NCI-H510A treated with DMSO at 0.1 percent for 48 hours (cell line): ENCODE measurements at regions not wholly inside any gene's neighbourhood (a gene's known extent, or its start where the extent isn't known, plus 50 kb on each side); places are given as distances from the start of the nearest gene placed in this dataset.

ENCODE experiments used
- DNase-seq: peaks from one replicate; lab custom pipeline; 2025; lab: John Stamatoyannopoulos, UW

DNA sequence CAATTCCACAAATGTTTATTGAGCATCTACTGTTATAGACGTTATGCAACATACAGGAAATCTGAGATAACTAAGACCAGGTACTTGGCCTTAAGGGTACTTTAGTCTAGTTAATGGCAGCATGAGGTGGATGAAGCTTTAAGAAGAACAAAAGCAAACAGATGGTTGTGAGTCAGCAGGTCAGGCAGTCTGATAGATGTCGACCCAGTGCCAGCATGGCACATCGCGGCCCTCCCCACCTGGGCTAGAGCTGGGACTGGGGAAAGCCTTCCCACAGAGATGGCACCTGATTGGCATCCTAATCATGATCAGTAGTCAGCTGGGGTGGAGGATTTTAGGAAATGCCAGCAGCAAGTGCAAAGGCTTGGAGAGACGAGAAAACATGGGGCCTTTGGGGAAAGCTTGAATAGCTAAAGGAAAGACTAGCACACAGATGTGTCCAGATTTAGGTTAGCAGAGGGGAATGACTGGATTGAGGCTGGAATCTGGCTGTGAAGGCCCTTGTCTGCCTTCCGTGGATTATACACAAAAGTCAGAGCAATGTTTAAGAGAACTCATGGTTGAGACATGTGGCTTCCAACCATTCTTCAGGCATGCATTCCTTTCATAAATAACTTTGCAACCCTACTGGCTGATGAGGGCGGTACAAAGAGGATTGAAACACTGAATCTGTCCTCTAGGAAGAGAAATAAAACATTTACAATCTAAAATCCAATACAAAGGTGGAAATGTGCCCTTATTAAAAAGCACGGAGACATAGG lies 395.4 kb upstream of the WWC1 start:
- DNase-seq: no peak

DNA sequence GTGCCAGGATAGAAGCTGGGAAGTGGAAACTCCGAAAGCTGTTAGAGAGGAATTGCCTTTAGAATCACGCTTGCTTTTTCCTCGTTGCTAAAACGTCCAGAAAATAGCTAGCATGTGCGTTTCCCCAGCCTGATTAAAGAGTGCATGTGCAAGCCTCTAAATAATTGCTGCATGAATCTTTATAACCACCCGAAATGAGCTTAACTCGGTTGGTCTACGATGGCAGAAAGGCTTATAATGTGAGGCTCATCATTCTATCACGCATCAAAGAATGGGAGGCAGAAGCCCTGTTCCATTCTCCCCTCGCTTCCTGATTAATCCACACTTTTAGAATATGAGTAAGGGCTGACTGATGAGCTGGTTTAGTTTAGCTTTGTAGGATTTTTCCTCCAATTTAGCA lies 394.6 kb upstream of the WWC1 start:
- DNase-seq: no peak

DNA sequence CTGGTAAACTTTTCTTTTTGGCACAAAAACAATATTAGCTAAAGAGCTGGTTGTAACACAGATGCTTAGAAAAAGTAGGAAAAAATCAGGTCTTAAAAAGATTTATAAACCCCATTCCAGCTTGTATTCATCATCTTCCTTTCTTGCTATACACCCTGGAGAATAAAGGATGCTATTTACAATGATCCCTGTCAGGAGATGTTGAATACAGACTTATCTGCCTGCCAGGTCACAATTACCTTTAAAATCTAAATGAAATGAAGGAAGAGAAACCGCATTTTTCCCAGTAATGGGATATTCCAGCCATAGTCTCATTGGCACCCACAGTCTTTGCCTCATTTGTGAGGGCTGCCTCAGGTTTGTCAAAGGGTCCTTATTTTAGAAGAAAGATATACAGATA lies 394.1 kb upstream of the WWC1 start:
- no peak for DNase-seq

- no peak for DNase-seq
These were observed 392.9 kb upstream of the WWC1 start for GRCh38 chr5:167898361-167899042.

GRCh38 chr5:167899490-167900070 lies 391.9 kb upstream of the WWC1 start:
- no peak for DNase-seq

- no peak for DNase-seq
These were observed 391.0 kb upstream of the WWC1 start for GRCh38 chr5:167900340-167900935.

DNA sequence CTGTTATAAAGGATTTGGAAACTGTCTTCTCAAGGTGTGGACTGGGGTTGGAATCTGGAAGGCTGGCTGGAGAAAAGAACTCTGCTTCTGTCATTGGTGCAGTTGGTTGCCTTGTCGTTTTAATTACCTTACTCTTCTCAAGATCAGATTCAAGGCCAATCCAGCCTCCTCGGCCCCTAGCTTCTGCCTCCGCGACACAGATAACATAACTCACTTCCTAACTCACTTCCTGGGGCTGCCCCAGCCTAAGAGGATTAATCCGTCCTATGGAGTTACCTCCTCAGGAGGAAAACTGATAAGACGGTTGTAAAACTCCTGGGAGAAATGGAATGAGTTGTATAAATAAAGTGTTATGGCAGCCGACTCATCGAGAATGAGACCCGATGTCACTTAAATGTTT lies 389.1 kb upstream of the WWC1 start:
- no peak for DNase-seq

- DNase-seq: no peak
These were observed 388.2 kb upstream of the WWC1 start for GRCh38 chr5:167903243-167903642.

DNA sequence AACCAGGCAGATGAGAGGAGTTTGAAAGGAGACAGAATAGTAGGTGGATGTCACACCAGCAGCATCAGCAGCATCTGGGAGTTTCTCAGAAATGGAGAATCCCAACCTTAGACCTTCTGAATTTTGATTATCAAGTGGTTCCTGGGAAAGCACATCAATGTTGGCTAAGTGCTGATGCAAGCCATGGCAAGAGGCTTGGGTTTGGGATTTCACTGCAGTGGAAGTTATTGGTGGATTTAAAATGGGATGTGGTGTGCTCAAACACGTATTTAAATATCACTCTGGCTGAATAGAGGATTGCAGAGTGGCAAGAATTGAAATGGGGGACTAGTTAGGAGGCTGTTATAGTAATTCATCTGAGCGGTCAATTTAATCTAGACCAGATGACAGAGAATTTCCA lies 387.8 kb upstream of the WWC1 start:
- DNase-seq: no peak

- DNase-seq: no peak
These were observed 385.3 kb upstream of the WWC1 start for GRCh38 chr5:167905919-167906853.

GRCh38 chr5:167908606-167909005 lies 382.8 kb upstream of the WWC1 start:
- no peak for DNase-seq

DNA sequence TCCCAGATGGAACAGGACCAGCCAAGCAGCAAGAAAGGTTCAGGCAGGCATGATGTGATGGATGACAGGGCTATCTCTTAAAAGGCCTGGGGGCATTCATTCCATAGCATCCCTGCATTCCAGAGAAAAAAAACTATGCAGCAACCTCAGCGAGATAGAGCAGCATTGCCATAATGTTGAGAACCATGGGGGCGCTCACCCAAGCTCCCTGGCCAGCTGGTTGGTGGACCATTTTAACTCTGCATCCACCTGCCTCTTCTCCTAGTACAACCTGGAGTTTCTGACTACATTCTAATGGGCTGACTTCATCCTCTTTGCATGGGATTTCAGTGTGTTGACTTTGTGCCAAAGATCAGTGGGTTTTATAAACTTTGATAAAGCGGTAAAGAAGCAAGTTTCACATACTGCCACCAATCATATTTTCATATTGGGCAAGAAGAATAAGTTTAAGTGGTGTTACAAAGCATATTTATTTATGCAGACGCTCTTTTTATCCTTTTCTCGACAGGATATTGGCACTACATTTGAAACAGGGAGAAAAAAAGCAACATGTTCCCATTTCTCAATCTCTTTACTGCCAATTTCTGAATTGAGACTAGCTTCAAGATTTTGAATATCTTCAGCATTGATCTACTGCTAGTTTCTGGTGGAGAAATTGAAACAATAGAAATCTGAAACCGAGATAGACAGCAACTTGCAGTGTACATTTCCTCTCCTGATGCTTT lies 378.3 kb upstream of the WWC1 start:
- no peak for DNase-seq

- no peak for DNase-seq
These were observed 376.2 kb upstream of the WWC1 start for GRCh38 chr5:167915237-167915636.

GRCh38 chr5:167916261-167916691 lies 375.2 kb upstream of the WWC1 start:
- no peak for DNase-seq

DNA sequence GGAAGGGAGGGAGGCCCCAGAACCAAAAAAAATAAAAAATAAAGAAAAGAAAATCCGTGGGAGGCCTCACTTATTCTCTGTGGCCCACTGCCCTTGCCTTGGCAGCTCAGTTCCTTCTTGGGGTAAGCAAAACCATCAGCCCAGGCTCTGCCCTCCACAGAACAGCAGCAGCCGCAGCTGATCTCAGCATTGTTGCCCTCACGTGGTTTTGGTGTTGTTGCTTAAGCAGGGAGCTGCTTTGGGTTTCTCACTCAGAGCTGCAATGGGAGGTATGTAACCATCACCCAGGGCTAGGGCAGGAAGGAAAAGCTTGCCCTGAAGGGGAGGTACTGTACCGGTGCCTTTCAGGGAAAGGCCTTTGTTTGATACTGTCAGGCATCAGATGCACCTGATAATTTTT lies 374.7 kb upstream of the WWC1 start:
- DNase-seq: no peak

DNA sequence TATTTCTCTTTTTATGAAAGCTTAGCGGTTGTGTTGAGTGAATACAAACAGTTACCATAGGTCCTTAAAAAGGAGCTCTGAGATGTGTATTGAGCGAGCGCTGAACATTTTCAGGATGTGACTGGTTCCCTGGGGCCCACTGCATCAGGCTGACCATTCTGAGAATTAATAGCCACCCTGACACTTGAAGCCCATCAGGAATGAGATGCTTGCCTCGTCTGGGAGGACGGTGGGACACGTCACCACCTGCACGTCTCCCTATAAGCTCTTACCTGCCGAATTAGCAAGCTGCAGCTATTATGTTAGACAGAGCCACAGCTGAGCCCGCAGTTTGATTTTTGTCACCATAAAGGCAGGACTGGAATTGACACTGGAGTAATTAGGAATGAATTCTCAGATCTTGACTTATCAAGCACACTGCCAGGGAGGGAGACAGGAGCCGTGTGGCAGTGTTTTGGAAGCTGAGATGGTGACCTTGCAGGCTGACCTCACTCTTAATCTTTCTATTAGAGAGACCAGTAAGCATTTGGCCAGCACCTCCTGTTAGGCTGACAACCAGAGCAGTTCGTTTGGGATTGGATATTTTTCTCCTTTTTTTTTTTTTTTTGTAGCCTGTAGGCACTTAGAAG lies 373.1 kb upstream of the WWC1 start:
- no peak for DNase-seq

DNA sequence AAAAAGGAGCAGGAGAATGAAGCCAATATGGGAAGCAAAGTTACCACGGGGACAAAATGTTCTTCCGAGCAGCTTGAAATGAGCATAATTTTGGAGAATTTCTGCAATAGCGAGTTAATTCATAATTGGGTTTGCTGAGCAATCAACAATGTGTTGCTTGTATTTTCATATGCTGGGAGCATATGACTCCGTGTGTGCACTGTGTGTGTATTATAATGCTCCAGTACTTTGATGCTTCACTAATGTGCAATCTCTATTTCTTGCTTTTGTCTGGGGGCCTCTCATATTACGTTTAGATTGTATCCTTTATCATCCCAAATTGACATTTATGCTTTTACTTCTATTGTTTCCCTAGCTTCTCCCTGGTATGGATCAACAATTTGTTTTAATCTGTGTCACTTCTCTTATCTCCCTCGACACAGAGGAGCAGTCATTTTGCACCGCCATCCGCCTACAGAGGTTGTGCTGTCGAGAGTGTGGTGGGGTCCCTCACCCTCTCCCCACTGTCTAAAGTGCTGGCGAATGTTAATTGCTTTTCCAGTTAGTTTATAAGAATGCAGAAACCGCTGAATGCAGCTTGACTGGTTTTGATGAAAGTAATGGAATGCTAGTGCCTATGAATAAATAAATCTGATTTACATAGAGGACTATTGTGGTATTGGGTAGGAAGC lies 372.5 kb upstream of the WWC1 start:
- DNase-seq: no peak

- no peak for DNase-seq
These were observed 370.9 kb upstream of the WWC1 start for GRCh38 chr5:167920589-167920988.

GRCh38 chr5:167921796-167922195 lies 369.6 kb upstream of the WWC1 start:
- DNase-seq: no peak

- no peak for DNase-seq
These were observed 368.0 kb upstream of the WWC1 start for GRCh38 chr5:167923396-167923795.
